GM12872 (cell line): ENCODE measurements at regions not wholly inside any gene's neighbourhood (a gene's known extent, or its start where the extent isn't known, plus 50 kb on each side); places are given as distances from the start of the nearest gene placed in this dataset.

Source experiments
- TF ChIP-seq, protein P1 (sequence below): IDR thresholded peaks from 3 replicates; pipeline ENCODE4 v1.5.1; 2011; ENCODE audit warnings: low read depth, mild to moderate bottlenecking, low read length, moderate library complexity; ENCODE audit not compliant: insufficient read depth

DNA sequence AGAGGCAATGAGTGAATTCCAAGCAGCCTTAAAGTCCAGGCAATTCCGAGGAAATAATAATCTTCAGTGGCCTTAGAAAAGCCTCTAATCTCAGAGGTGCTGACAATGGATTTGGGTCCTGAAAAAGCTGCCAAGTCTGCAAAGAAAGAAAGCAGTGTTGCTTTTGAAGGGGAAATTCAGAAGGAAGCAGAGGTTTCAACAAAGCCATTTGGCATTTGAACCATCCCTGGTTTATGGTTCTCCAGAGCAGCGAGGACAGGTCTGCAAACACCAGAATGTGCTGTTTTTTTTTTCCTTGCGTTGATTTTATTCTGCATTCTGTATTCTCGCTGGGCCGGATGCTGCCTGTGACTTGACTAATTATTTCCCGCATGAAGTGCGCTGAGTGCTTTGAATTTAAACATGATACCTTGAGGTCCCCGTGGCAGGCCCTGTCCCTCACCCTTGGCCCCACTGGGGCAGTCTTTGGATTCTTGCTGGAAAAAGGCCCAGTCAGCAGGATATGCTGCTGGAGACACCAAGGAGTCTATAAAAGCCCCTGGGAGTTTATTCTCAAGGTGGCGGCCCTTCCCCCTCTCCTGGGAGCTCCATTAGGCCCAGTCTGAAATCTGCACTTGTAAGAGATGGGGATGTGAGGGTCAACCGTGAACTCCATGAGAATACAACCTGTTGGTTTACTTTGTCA lies 338.3 kb downstream of the HAPSTR1 start:
- TF ChIP-seq, protein P1, sequence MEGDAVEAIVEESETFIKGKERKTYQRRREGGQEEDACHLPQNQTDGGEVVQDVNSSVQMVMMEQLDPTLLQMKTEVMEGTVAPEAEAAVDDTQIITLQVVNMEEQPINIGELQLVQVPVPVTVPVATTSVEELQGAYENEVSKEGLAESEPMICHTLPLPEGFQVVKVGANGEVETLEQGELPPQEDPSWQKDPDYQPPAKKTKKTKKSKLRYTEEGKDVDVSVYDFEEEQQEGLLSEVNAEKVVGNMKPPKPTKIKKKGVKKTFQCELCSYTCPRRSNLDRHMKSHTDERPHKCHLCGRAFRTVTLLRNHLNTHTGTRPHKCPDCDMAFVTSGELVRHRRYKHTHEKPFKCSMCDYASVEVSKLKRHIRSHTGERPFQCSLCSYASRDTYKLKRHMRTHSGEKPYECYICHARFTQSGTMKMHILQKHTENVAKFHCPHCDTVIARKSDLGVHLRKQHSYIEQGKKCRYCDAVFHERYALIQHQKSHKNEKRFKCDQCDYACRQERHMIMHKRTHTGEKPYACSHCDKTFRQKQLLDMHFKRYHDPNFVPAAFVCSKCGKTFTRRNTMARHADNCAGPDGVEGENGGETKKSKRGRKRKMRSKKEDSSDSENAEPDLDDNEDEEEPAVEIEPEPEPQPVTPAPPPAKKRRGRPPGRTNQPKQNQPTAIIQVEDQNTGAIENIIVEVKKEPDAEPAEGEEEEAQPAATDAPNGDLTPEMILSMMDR = no peak

GRCh38 chr16:9434659-9435058 lies 343.2 kb downstream of the HAPSTR1 start:
- TF ChIP-seq, protein P1 = no peak

GRCh38 chr16:9436175-9436574 lies 344.7 kb downstream of the HAPSTR1 start:
- TF ChIP-seq, protein P1 = no peak

- TF ChIP-seq, protein P1 = no peak
Measured at GRCh38 chr16:9437115-9437514, 345.7 kb downstream of the HAPSTR1 start.

DNA sequence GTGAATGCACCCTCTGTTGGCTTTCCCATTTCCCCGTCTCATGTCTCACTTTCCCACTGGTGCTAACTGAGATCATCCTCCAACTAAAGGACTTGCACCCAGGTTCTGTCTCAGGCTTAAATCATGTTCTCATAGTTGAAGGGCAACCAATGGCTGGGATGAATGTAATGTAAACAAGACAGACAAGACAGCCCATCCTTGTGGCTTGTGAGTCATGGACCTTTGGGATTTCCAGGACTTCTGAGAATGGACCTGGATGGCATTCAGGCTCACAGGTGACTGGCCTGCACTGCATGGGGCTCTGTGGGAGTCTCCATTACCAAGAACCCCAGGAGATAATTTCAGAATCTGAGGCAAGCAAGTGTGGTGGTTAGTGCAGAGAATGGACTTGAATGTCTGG lies 347.5 kb downstream of the HAPSTR1 start:
- TF ChIP-seq, protein P1 = no peak

GRCh38 chr16:9441012-9441411 lies 349.6 kb downstream of the HAPSTR1 start:
- TF ChIP-seq, protein P1 = no peak

DNA sequence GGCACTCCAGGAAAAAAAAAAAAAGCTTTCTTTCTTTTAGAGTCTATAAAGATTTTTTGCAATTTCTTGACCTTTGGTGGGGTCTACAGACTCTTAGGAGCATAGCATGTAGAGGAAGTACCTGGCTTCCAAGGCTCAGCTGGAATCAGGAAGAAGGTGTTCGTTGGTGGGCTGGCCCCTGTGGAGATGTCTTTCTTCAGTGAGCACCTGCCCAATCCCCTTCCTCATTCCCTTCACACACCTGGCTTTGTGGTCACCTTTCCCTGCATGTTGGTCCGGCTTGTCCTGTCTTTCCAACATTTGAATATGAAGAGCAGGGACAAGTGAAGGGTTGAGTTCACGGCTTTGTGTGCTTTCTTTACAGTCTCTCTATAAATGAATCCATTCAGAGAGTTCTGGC lies 352.4 kb downstream of the HAPSTR1 start:
- TF ChIP-seq, protein P1 = no peak
